HG03103 (cell line): ENCODE measurements at regions not wholly inside any gene's neighbourhood (a gene's known extent, or its start where the extent isn't known, plus 50 kb on each side); places are given as distances from the start of the nearest gene placed in this dataset.

Experiments used
- ATAC-seq: cut with Tn5 transposase; IDR thresholded peaks from one replicate; pipeline ENCODE4 v1.9.1; 2021; ENCODE audit warnings: low read depth; ENCODE audit not compliant: unreplicated experiment

DNA sequence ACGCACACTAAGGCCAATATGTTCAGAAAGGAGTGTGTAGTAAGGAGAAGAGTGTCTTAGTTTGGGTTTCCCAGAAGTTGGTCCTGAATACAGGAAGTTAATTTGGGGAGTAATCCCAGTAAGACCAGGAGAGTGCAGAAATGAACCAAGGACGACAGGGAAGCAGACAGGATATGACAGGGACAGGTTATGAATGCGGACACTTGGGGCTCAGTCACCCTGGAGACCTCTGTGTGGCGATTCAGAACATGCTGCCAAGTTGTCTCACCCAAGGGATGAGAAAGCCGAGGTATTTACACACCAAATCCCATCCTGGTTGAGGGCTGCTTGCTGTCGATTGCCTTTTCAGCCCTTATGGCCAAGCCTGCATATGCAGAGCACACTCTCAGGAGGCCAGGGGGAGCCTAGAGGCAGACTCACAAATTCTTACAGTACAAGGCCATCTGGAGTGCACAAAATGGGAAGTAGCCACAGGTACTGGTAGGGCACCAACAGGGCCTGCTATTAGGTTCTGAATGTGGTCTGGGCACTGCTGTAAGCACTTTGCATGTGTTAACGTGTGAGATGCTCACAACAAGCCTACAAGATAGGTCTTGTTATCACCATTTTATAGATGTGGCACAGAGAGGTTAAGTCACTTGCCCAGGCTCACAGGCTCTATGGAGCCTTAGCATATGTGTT lies 233.1 kb upstream of the ANKRD55 start:
- ATAC-seq: no peak

DNA sequence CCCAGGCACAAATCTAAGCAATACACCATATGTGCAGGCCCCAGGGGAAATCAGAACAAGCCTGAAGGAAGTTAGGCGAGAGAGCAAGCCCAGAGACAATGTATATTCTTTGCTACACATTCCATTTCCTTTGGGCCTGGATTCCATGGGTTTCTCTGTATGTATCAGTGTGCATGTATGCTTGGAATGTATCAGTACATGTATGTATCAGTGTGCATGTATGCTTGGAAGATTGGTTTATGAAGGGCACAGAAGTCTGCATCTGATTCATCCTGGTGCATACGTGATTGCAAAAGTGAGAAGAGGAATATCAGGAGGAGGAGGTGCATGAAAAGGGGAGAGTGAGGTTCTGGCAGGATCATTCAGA lies 232.6 kb upstream of the ANKRD55 start:
- no peak for ATAC-seq

DNA sequence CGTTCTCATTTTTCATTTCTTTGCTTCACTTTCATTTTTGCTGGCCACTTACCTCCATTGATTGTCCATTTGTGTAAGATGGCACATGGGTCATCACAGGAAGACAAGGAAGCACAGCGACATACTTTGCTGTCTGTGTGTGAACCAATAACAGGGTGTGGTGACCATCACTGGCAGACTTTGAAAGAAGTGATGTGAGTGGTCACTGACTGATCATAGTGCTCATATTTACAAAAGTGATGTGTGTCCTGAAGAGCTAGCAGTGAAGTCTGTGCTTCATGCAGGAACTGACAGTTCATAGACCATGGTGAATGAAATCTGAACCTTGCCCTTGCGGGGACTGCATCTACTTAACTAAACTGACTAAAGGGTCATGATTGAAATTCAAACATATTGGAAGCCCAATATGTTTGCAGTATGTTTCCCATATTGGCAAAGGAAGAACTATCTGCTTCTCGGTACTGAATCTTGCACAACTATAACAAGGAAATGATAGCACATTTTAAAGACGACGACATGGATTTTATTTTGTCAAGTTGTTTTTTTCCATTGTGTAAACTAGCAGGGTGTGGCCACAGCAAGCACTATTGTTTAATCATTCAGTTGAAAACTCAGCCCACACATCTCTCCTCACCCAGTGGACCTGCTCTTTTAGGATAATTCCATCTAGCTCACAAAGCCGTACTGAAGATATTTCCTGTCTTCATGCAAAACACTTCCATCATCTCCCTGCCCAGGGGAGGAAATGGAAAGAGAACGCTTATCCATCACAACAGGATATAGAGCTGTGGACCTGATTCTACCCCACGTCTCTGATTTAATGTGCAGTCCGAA lies 232.0 kb upstream of the ANKRD55 start:
- ATAC-seq: no peak

DNA sequence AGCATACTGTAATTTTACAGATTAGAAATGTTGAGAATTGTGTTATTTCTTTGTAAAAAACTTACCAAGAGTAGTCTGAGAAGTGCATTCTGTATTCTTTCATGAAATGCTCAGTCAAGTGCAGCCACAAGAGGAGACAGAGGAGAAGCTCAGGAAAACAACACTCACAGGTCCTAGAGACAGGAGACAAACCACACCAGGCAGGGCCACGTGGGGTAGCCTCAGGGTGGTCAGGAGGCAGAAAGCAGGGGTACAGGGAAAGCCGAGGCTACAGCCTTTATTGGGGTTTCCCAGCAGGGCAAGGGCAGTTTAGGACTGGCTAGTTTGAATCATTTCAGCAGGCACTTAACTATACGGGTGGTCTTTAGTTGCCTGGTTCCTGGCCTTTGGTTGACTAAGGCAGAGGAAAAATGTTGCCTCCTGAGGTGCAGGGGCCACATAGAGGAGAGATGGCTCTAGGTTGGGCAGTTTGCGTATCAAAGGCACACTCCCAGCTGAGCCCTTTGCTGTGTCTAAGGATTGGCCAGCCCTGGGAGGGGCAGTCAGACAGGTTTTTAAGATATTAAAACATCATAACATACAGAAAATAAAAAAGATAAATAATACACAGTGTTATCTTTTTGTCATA lies 230.9 kb upstream of the ANKRD55 start:
- no peak for ATAC-seq

GRCh38 chr5:56461584-56461983 lies 228.5 kb upstream of the ANKRD55 start:
- no peak for ATAC-seq

DNA sequence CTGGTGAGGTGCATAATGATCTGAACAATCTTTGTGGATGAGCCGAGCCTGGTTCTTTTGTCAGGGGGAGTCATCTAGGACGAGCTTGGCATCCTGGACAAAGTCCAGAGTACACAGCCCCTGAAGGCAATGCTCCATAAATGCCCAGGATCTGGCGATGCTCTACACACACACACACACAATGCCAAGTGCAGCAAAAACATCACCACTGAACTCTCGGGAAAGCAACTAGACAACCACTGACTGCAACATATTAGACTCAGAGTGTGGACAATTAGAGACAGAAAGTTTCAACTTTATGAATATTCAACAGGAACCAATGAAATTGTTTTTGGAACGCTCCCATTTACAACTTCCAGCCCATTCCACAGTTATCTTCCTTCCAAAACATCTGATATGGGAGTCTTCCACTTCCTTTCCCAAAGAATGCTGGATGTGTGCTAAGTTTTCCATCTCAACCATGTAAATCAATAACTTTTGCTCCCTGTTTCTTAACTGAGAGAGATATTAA lies 227.6 kb upstream of the ANKRD55 start:
- no peak for ATAC-seq

- no peak for ATAC-seq
These were observed 227.0 kb upstream of the ANKRD55 start for GRCh38 chr5:56460195-56460546.

- ATAC-seq: no peak
These were observed 226.5 kb upstream of the ANKRD55 start for GRCh38 chr5:56459394-56460194.

- no peak for ATAC-seq
These were observed 225.0 kb upstream of the ANKRD55 start for GRCh38 chr5:56457887-56458812.

DNA sequence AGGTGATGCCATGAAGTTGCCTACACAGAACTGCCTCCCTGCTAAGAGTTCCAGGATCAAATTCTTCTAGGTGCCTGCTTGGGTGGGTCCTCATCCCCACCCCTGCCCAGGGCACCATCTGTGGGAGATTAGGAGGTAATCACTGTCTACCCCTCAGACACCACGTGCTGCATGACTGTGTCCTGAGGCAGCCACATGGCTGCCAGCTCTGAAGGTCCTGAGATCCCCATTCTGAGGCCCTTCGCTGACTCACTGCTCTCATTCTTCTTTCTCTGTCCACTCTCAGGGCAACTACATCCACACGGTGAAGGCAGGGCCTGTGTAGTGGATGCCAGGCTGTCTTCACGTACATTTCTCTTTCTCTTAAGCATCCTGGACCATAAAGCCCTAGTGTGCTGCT lies 222.9 kb upstream of the ANKRD55 start:
- ATAC-seq: no peak

GRCh38 chr5:56455417-56455816 lies 222.3 kb upstream of the ANKRD55 start:
- no peak for ATAC-seq

GRCh38 chr5:56454219-56454862 lies 221.2 kb upstream of the ANKRD55 start:
- ATAC-seq: no peak

GRCh38 chr5:56451742-56452141 lies 218.6 kb upstream of the ANKRD55 start:
- no peak for ATAC-seq

DNA sequence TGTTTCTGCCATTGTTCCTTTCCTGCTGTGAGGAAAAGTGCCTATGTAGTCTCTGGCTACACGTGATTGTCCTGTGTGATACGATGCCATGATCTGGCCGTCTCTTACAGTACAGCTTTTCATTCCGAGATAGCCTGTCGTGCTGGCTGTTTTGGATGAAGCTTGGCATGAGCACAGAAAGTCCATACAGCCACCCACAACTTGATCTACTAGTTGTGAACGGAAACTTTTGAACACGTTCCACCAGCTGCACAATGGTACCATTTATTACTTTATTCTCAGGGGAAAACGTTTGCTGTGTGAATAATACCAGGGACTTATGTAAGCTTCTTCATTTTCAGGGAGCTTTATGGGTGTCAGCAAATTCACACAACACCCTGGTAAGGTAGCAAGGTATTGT lies 217.6 kb upstream of the ANKRD55 start:
- ATAC-seq: no peak

DNA sequence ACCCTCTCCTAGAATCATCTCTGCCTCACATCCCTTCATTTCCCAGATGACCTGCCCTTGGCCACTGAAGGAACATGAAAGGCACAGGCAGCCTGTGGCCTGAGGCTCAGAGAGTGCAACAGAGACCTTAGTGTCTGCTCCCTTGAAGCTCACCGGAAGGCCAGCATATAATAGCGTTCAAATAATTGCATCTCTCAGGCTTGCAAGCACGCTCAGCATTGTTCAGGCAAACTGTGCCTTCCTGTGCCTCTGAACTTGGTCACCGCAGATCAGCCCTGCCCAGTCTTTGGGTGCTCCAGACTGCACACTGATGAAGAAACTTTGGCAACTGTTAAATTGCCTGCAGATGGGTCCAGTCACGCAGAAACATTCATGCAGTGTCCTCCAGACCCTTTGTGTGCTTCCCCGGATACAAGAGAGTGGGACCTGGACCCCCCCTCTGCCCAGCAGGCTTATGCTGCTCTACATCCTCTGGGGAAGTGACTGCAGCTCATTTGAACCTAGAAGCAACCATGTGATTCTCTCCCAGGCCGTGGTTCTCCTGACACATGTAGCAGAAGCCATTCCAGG lies 216.0 kb upstream of the ANKRD55 start:
- ATAC-seq: no peak

- no peak for ATAC-seq
These were observed 214.5 kb upstream of the ANKRD55 start for GRCh38 chr5:56447656-56448055.

DNA sequence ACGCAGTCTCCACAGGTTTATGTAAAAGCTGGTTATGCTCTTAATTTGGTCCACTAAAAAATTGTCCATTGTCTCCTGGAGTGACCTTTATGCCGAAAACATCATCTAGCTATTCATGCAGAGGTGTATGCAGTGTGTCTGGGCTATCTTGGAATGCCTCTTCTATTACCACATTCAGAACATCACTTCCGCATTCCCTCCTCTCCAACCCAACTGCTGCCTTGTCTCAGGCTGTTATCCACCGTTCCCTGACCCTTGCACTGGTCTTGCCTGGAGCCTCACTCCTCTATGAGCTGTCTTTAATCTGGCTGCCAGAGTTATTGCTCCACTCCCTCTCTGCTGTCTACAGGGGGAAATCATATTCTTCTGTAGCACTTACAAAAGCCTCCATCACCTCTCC lies 214.1 kb upstream of the ANKRD55 start:
- ATAC-seq: no peak

DNA sequence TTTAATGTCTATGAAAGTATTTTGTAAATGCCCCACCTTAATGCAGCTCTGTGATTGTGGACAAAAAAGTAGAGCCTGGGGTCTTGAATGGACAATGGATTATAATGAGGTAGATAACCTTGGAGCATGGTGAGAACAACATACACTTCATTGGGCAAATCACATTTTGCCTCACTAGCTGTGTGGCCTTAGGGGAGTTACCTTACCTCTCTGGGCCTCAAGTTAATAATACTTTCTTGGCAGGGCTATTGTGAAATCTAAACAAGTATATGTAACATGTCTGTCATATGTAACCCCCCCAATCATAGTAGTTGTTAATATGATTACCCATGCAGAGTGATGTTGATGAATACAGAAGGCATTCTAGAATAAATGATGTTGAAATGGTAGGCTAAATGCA lies 213.6 kb upstream of the ANKRD55 start:
- ATAC-seq: no peak

- ATAC-seq: no peak
These were observed 210.7 kb upstream of the ANKRD55 start for GRCh38 chr5:56443826-56444225.
